K562 (cell line): ENCODE measurements at regions not wholly inside any gene's neighbourhood (a gene's known extent, or its start where the extent isn't known, plus 50 kb on each side); places are given as distances from the start of the nearest gene placed in this dataset.

Source experiments
- ATAC-seq: fragments of 200-7000 bp; cut with Tn5 transposase; 3 replicates; pipeline ENCODE4 v1.9.1; 2020; ENCODE audit warnings: moderate library complexity
- BruUV-seq: library from RNA; stranded (reverse); fragments of 400-500 nt; replicated peaks from 2 replicates; lab custom pipeline; 2021; lab: Mats Ljungman, UMichigan
- CTCF ChIA-PET: fragments of 300-600 bp; formaldehyde crosslinking; extraction: SDS; loops from one replicate; lab custom pipeline; 2021; ENCODE audit warnings: low intra/inter-chr PET ratio; lab: Yijun Ruan, JAX
- POLR2A ChIA-PET: fragments of 300-600, 350-650 bp; sonication (Branson Sonifier 250); formaldehyde crosslinking; extraction: SDS; loops from one replicate; lab custom pipeline; 2021; ENCODE audit warnings: antibody characterized with exemption, inconsistent platforms; lab: Yijun Ruan, JAX
- DNase-seq, 4 experiments: peaks; one replicate each; pipeline versions ENCODE4 v3.0.0 to v3.0.0-alpha.2; 2011 to 2018; ENCODE audit warnings: low spot score in 3 of 4, mixed read lengths in 3 of 4; ENCODE audit errors: extremely low read depth in 1 of 4
- FAIRE-seq: peaks from 2 replicates; lab custom pipeline; 2011; peaks lifted over from hg19 to GRCh38; lab: Jason Lieb, UNC
- H2AFZ ChIP-seq: 2 replicates; pipeline ENCODE4 v1.6.0; 2011; ENCODE audit warnings: low read depth, low read length, control low read depth, inconsistent platforms
- H3K27ac ChIP-seq: fragments of 200-600 bp; 3 replicates; pipeline ENCODE4 v1.8.0; 2011; ENCODE audit warnings: low read depth, mild to moderate bottlenecking, control low read depth, inconsistent platforms, low read length, moderate library complexity, mixed read lengths; ENCODE audit errors: extremely low read depth
- H3K27me3 ChIP-seq, 2 experiments: fragments of 300-600 bp in 1 of 2; 2 replicates in 1 of 2; 3 replicates in 1 of 2; pipeline versions ENCODE4 v1.6.0 to v1.8.0; 2011; ENCODE audit warnings: inconsistent platforms in 2 of 2, low read length in 2 of 2, mild to moderate bottlenecking in 1 of 2, mixed read lengths in 1 of 2, moderate library complexity in 1 of 2; ENCODE audit not compliant: control insufficient read depth in 2 of 2, insufficient read depth in 2 of 2
- H3K36me3 ChIP-seq: fragments of 300-600 bp; 3 replicates; pipeline ENCODE4 v1.8.0; 2011; ENCODE audit warnings: mild to moderate bottlenecking, low read length, inconsistent platforms; ENCODE audit not compliant: control insufficient read depth, insufficient read depth
- H3K4me1 ChIP-seq, 2 experiments: fragments of 200-600 bp in 1 of 2; replicated peaks in 1 of 2; 2 replicates in 1 of 2; 3 replicates in 1 of 2; pipeline versions ENCODE4 v1.5.1 to v1.8.0; 2011; ENCODE audit warnings: inconsistent platforms in 2 of 2, low read length in 2 of 2, mild to moderate bottlenecking in 1 of 2, mixed read lengths in 1 of 2, moderate library complexity in 1 of 2; ENCODE audit not compliant: control insufficient read depth in 2 of 2, insufficient read depth in 2 of 2
- H3K4me2 ChIP-seq: 2 replicates; pipeline ENCODE4 v1.6.1; 2011; ENCODE audit warnings: low read length, control low read depth, inconsistent platforms, mixed read lengths; ENCODE audit not compliant: insufficient read depth
- H3K4me3 ChIP-seq: fragments of 200-600 bp; sonication (generic), shearing (Covaris generic); 2 replicates; pipeline ENCODE4 v1.5.1; 2016; ENCODE audit warnings: control low read depth, inconsistent platforms
- H3K79me2 ChIP-seq: fragments of 200-600 bp; 3 replicates; pipeline ENCODE4 v1.8.0; 2011; ENCODE audit warnings: low read length, inconsistent platforms; ENCODE audit not compliant: control insufficient read depth, insufficient read depth
- H3K9ac ChIP-seq, 2 experiments: 2 replicates each; pipeline versions ENCODE4 v1.6.0 to v1.6.1; 2011; ENCODE audit warnings: low read depth in 2 of 2, low read length in 2 of 2, control low read depth in 1 of 2, inconsistent platforms in 1 of 2, mild to moderate bottlenecking in 1 of 2, mixed read lengths in 1 of 2; ENCODE audit not compliant: insufficient read depth in 1 of 2
- H3K9me1 ChIP-seq: one replicate; pipeline ENCODE4 v1.6.0; 2011; ENCODE audit warnings: inconsistent platforms, mild to moderate bottlenecking, low read length, moderate library complexity; ENCODE audit not compliant: control insufficient read depth, insufficient read depth
- H3K9me3 ChIP-seq: replicated peaks from 2 replicates; pipeline ENCODE4 v1.5.1; 2011; ENCODE audit warnings: low read depth, low read length, inconsistent platforms; ENCODE audit not compliant: control insufficient read depth, insufficient read depth
- H4K20me1 ChIP-seq: replicated peaks from 2 replicates; pipeline ENCODE4 v1.6.1; 2011; ENCODE audit warnings: low read length, inconsistent platforms, mixed read lengths; ENCODE audit not compliant: control insufficient read depth, insufficient read depth
- ARHGAP35 ChIP-seq: fragments of 450-650 bp; IDR thresholded peaks from 2 replicates; pipeline ENCODE4 v1.6.1; 2018; ENCODE audit not compliant: partially characterized antibody
- E2F6 ChIP-seq, 2 experiments: IDR thresholded peaks; 2 replicates each; pipeline ENCODE4 v1.6.1; 2011; ENCODE audit warnings: borderline replicate concordance in 1 of 2, control low read depth in 1 of 2, low read depth in 1 of 2, low read length in 1 of 2, mild to moderate bottlenecking in 1 of 2, mixed read lengths in 1 of 2, moderate library complexity in 1 of 2; ENCODE audit not compliant: insufficient read depth in 1 of 2, insufficient read length in 1 of 2, poor library complexity in 1 of 2, severe bottlenecking in 1 of 2; ENCODE audit errors: extremely low read depth in 1 of 2
- GTF2F1 ChIP-seq: IDR thresholded peaks from 2 replicates; pipeline ENCODE4 v1.6.1; 2011; ENCODE audit warnings: low read depth, low read length, improper control_type of control experiment
- HDAC1 ChIP-seq, 2 experiments: fragments of 450-650 bp; IDR thresholded peaks; 2 replicates each; pipeline ENCODE4 v1.6.1; 2016 to 2017; ENCODE audit warnings: inconsistent platforms in 1 of 2, mild to moderate bottlenecking in 1 of 2, moderate library complexity in 1 of 2
- PHB2 ChIP-seq: fragments of 450-650 bp; IDR thresholded peaks from 2 replicates; pipeline ENCODE4 v1.6.1; 2017; ENCODE audit warnings: low read depth
- TCF7 ChIP-seq: sonication (generic); IDR thresholded peaks from 2 replicates; pipeline ENCODE4 v1.6.1; 2016; ENCODE audit warnings: antibody characterized with exemption, borderline replicate concordance
- ZNF318 ChIP-seq, 2 experiments: fragments of 450-650 bp; IDR thresholded peaks; 2 replicates each; pipeline ENCODE4 v1.6.1; 2016; ENCODE audit warnings: mild to moderate bottlenecking in 2 of 2, borderline replicate concordance in 1 of 2, low read depth in 1 of 2, moderate library complexity in 1 of 2
- WGBS: fragments of 100-300 bp; shearing (Covaris generic); methylation state at CpG from one replicate; pipeline ENCODE4 v1.1.6; 2016; ENCODE audit warnings: low coverage, mixed read lengths; ENCODE audit not compliant: insufficient coverage; ENCODE audit errors: missing lambda C conversion rate; 5-methylcytosine and 5-hydroxymethylcytosine counted together
- in situ Hi-C: fragments of 300-500 bp; cut with MboI; formaldehyde crosslinking; loops from 4 replicates; pipeline ENCODE4 v1.15.0; 2018; ENCODE audit warnings: inconsistent platforms, mixed read lengths
- intact Hi-C: fragments of 100-400 bp; cut with micrococcal nuclease; formaldehyde crosslinking; loops from 2 replicates; pipeline ENCODE4 v1.14.2; 2022

- CTCF ChIA-PET: no interaction called here
- in situ Hi-C loops (no loop called here), intact Hi-C loops (no loop called here)
- H3K9me3 ChIP-seq: no peaks in the 10 kb centered on the region
- H3K9ac ChIP-seq: no peak overlapping the region
- H3K36me3 ChIP-seq: no peaks in the 10 kb centered on the region
- H3K4me2 ChIP-seq: no peak overlapping the region
- no peaks in the 10 kb centered on the region for H3K79me2 ChIP-seq
- H3K4me3 ChIP-seq: no peak overlapping the region
- POLR2A ChIA-PET: no interaction called here
- ATAC-seq (no peak), FAIRE-seq (no peak), DNase-seq (no peak)
- BruUV-seq: no TSS peak
- no peaks in the 10 kb centered on the region for H3K27me3 ChIP-seq
- H3K9me1 ChIP-seq: no peaks in the 10 kb centered on the region
- H3K4me1 ChIP-seq: no peaks in the 10 kb centered on the region
- 0% methylated on average over 2 of the region's 2 CpGs for WGBS
- no peak overlapping the region for H2AFZ ChIP-seq
- no peaks in the 10 kb centered on the region for H4K20me1 ChIP-seq
- TF ChIP-seq TCF7: no peak
- no peak overlapping the region for H3K27ac ChIP-seq
Measured at GRCh38 chr9:106387965-106388364, 475.0 kb upstream of the ZNF462 start.

GRCh38 chr9:106393226-106393625 is 469.7 kb upstream of the ZNF462 start:
- Histone ChIP-seq H3K4me2 (no peak overlapping the region), H3K36me3 (no peaks in the 10 kb centered on the region), H4K20me1 (no peaks in the 10 kb centered on the region), H2AFZ (no peak overlapping the region), H3K27me3 (no peaks in the 10 kb centered on the region), H3K79me2 (no peaks in the 10 kb centered on the region), H3K9me1 (no peaks in the 10 kb centered on the region), H3K4me3 (no peak overlapping the region), H3K4me1 (no peaks in the 10 kb centered on the region), H3K9me3 (no peaks in the 10 kb centered on the region; the same call in 1 of the 2 replicates), H3K27ac (no peak overlapping the region), H3K9ac (no peak overlapping the region)
- no TSS peak for BruUV-seq
- no peak for FAIRE-seq
- DNase-seq: no peak
- 0% methylated on average over 2 of the region's 2 CpGs for WGBS
- POLR2A ChIA-PET: no interaction called here
- intact Hi-C loops (no loop called here), in situ Hi-C loops (no loop called here)
- no peak for ATAC-seq
- CTCF ChIA-PET: no interaction called here
- no peak for TF ChIP-seq GTF2F1
- no peak for TF ChIP-seq HDAC1 (IDR thresholded peaks at IDR 0.05)
- TF ChIP-seq E2F6 (IDR thresholded peaks at IDR 0.05; ENCODE audit: borderline replicate concordance in 1 of 2, extremely low read depth in 1 of 2, insufficient read depth in 1 of 2, insufficient read length in 1 of 2, low read depth in 1 of 2, low read length in 1 of 2, poor library complexity in 1 of 2, severe bottlenecking in 1 of 2): no peak
- TF ChIP-seq ZNF318 (IDR thresholded peaks at IDR 0.05; ENCODE audit: borderline replicate concordance in 1 of 2, low read depth in 1 of 2): no peak
- no peak for TF ChIP-seq PHB2
- TF ChIP-seq ARHGAP35: no peak
